ENCODE measurements at regions not wholly inside any gene's neighbourhood (a gene's known extent, or its start where the extent isn't known, plus 50 kb on each side); places are given as distances from the start of the nearest gene placed in this dataset.

DNA sequence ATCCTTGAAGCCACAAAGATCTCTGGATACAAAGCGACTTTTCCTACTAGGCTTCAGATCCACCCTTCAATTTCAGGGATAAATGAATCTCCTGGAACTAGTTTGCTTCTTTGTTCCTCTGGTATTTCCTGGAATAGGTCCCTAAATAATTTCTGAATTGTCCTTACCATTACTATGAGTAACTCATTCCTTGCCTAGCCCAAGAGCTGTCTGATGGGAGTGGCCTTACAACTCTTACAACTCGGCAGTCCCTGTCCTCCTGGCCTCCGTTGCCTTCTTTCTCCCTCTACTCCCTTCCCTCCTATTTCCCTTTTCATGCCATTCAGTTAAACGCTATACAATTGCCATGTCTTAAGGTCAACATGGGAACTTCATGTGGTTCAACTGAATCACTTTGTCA, 98.2 kb upstream of the FHL2 start:
- TF ChIP-seq CTCF (IDR thresholded peaks at IDR 0.05) (no peak), POLR2AphosphoS5 (IDR thresholded peaks at IDR 0.05) (no peak)
